ENCODE measurements at regions not wholly inside any gene's neighbourhood (a gene's known extent, or its start where the extent isn't known, plus 50 kb on each side); places are given as distances from the start of the nearest gene placed in this dataset.

GRCh38 chr3:182233405-182233804 is 521.7 kb downstream of the SOX2 start:
- no peak for DNase-seq

GRCh38 chr3:182233957-182234356 is 522.2 kb downstream of the SOX2 start:
- no peak for DNase-seq

- no peak for DNase-seq
These were observed 523.2 kb downstream of the SOX2 start for GRCh38 chr3:182234881-182235280.

- no peak for DNase-seq
These were observed 523.8 kb downstream of the SOX2 start for GRCh38 chr3:182235504-182235903.

- no peak for DNase-seq
These were observed 526.4 kb downstream of the SOX2 start for GRCh38 chr3:182238126-182238525.

GRCh38 chr3:182239316-182239715 is 527.6 kb downstream of the SOX2 start:
- DNase-seq = no peak

GRCh38 chr3:182240474-182240873 is 528.7 kb downstream of the SOX2 start:
- DNase-seq = no peak

GRCh38 chr3:182241196-182241765 is 529.6 kb downstream of the SOX2 start:
- DNase-seq = no peak

- DNase-seq = no peak
These were observed 530.2 kb downstream of the SOX2 start for GRCh38 chr3:182241766-182242488.

- no peak for DNase-seq
These were observed 530.8 kb downstream of the SOX2 start for GRCh38 chr3:182242489-182242942.

- DNase-seq = no peak
These were observed 531.9 kb downstream of the SOX2 start for GRCh38 chr3:182243625-182244024.

- no peak for DNase-seq
These were observed 532.7 kb downstream of the SOX2 start for GRCh38 chr3:182244222-182244971.

- DNase-seq = no peak
These were observed 533.3 kb downstream of the SOX2 start for GRCh38 chr3:182245059-182245458.

GRCh38 chr3:182246870-182247269 is 535.1 kb downstream of the SOX2 start:
- DNase-seq = no peak

GRCh38 chr3:182248349-182248880 is 536.7 kb downstream of the SOX2 start:
- DNase-seq = no peak

- no peak for DNase-seq
These were observed 540.5 kb upstream of the ATP11B start for GRCh38 chr3:182252802-182253201.

- no peak for DNase-seq
These were observed 538.1 kb upstream of the ATP11B start for GRCh38 chr3:182255158-182255557.

GRCh38 chr3:182257361-182257760 is 535.9 kb upstream of the ATP11B start:
- DNase-seq = no peak

GRCh38 chr3:182258538-182259177 is 534.6 kb upstream of the ATP11B start:
- DNase-seq = no peak

- no peak for DNase-seq
These were observed 533.7 kb upstream of the ATP11B start for GRCh38 chr3:182259579-182259978.

- DNase-seq = no peak
These were observed 532.3 kb upstream of the ATP11B start for GRCh38 chr3:182261041-182261440.

- DNase-seq = no peak
These were observed 524.6 kb upstream of the ATP11B start for GRCh38 chr3:182268711-182269110.

- no peak for DNase-seq
These were observed 516.8 kb upstream of the ATP11B start for GRCh38 chr3:182276512-182276911.

Data from activated effector memory CD4-positive, alpha-beta T cell treated with Interleukin-2 at 50 U/mL for 16 hours (primary cell).